Left renal pelvis (tissue), 4 donors: ENCODE measurements at regions not wholly inside any gene's neighbourhood (a gene's known extent, or its start where the extent isn't known, plus 50 kb on each side); places are given as distances from the start of the nearest gene placed in this dataset.

ENCODE experiments used
- DNase-seq, 4 donors: peaks; one replicate each; pipeline ENCODE4 v3.0.0-alpha.2; 2013; ENCODE audit warnings: low read depth in 4 of 4, low spot score in 3 of 4

GRCh38 chr4:19999775-20000414, 251.8 kb upstream of the SLIT2 start:
- no peak for DNase-seq

GRCh38 chr4:19999276-19999675, 252.4 kb upstream of the SLIT2 start:
- no peak for DNase-seq

GRCh38 chr4:19993242-19993641, 258.5 kb upstream of the SLIT2 start:
- no peak for DNase-seq

GRCh38 chr4:19992471-19993093, 259.1 kb upstream of the SLIT2 start:
- DNase-seq: no peak

- no peak for DNase-seq
These were observed 264.0 kb upstream of the SLIT2 start for GRCh38 chr4:19987746-19988145.

- DNase-seq: no peak
These were observed 268.6 kb upstream of the SLIT2 start for GRCh38 chr4:19983072-19983471.

GRCh38 chr4:19982556-19982955, 269.1 kb upstream of the SLIT2 start:
- no peak for DNase-seq

GRCh38 chr4:19971829-19972228, 279.9 kb upstream of the SLIT2 start:
- no peak for DNase-seq

GRCh38 chr4:19969492-19969891, 282.2 kb upstream of the SLIT2 start:
- DNase-seq: no peak

GRCh38 chr4:19961091-19961490, 290.6 kb upstream of the SLIT2 start:
- no peak for DNase-seq

GRCh38 chr4:19958848-19959247, 292.9 kb upstream of the SLIT2 start:
- DNase-seq: no peak

- DNase-seq: no peak
These were observed 304.4 kb upstream of the SLIT2 start for GRCh38 chr4:19947349-19947748.

- DNase-seq: no peak
These were observed 305.7 kb upstream of the SLIT2 start for GRCh38 chr4:19945979-19946380.

GRCh38 chr4:19945501-19945900, 306.2 kb upstream of the SLIT2 start:
- no peak for DNase-seq

- no peak for DNase-seq
These were observed 306.9 kb upstream of the SLIT2 start for GRCh38 chr4:19944806-19945205.

- no peak for DNase-seq
These were observed 307.5 kb upstream of the SLIT2 start for GRCh38 chr4:19944251-19944650.

- DNase-seq: no peak
These were observed 310.3 kb upstream of the SLIT2 start for GRCh38 chr4:19941434-19941833.

GRCh38 chr4:19940861-19941260, 310.8 kb upstream of the SLIT2 start:
- DNase-seq: no peak

- DNase-seq: no peak
These were observed 315.2 kb upstream of the SLIT2 start for GRCh38 chr4:19936476-19936875.

- no peak for DNase-seq
These were observed 321.0 kb upstream of the SLIT2 start for GRCh38 chr4:19930742-19931141.

- no peak for DNase-seq
These were observed 324.3 kb upstream of the SLIT2 start for GRCh38 chr4:19927381-19927780.

- DNase-seq: no peak
These were observed 326.2 kb upstream of the SLIT2 start for GRCh38 chr4:19925516-19925915.

GRCh38 chr4:19924761-19925160, 326.9 kb upstream of the SLIT2 start:
- no peak for DNase-seq
